HG02870 (cell line): ENCODE measurements at regions not wholly inside any gene's neighbourhood (a gene's known extent, or its start where the extent isn't known, plus 50 kb on each side); places are given as distances from the start of the nearest gene placed in this dataset.

ENCODE experiments used
- ATAC-seq: cut with Tn5 transposase; IDR thresholded peaks from one replicate; pipeline ENCODE4 v1.9.1; 2021; ENCODE audit warnings: mild to moderate bottlenecking, moderate library complexity; ENCODE audit not compliant: unreplicated experiment

DNA sequence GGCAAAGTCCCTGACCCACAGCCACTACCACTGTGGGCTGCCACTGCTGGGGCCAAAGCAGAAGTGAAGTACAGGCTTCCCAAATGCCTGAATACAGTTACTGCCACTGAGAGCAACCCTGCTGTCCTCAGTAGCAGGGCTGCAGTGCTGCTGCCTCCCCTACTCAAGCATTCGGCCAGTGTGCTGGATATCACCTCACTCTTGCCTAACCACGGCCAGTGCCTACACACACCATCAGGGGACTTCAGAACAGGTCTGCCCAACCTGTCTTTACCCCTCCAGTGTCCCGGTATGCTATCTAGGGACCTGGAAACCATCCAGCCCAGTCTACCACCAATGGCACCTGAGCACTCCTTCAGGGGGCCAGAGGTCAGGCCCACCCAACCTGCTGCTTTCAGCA, 261.5 kb upstream of the COL8A1 start:
- no peak for ATAC-seq

DNA sequence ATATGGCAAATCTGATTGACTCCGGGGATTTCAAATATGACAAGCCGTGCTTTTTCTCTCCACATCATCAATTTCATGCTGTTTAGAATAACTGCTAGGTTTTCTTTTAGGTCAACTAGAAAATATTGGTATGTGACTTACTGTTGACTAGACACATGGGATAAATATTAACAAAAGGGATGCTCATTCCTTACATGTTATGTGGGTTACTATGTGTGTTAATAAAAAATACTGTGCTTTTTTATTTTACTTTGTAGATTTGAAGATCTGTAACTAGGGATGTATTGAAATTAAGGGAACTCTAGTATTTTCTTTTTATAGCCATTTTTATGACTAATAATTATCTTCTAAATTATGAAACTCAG, 264.6 kb upstream of the COL8A1 start:
- ATAC-seq = no peak

DNA sequence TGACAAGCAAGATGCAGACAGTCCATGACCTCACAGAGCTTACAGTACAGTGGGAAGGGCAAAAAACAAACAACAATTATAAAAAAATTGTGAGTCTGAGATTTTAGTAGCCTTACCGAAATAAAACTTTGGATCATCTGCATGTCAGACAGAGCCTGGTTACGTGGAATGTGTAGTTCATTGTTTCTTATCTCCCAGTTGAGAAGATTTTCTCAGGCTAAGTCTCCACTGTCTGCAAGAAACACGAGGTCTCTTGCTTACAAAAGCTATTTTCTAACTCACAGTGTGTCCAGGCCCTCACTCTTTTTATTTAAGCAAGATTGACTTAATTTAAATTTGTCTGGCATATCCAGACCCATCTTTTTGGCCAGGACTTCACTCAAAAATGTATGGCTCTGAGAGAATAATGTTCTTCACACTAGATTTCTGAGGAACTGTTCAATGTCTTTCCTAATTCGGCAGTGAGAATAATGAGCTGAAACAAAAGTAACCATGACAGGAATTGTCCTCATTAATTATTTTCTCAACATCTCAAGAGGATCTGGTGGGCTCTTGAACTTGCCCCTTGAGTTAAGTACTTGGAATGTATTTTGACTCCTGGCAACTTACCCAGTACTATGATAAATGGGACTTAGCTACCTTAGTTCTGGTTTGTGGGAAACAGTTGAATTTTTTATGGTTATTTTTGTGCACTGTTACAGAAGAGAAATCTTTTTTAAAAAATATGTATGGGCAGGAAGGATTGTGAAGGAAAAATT, 265.1 kb upstream of the COL8A1 start:
- no peak for ATAC-seq

DNA sequence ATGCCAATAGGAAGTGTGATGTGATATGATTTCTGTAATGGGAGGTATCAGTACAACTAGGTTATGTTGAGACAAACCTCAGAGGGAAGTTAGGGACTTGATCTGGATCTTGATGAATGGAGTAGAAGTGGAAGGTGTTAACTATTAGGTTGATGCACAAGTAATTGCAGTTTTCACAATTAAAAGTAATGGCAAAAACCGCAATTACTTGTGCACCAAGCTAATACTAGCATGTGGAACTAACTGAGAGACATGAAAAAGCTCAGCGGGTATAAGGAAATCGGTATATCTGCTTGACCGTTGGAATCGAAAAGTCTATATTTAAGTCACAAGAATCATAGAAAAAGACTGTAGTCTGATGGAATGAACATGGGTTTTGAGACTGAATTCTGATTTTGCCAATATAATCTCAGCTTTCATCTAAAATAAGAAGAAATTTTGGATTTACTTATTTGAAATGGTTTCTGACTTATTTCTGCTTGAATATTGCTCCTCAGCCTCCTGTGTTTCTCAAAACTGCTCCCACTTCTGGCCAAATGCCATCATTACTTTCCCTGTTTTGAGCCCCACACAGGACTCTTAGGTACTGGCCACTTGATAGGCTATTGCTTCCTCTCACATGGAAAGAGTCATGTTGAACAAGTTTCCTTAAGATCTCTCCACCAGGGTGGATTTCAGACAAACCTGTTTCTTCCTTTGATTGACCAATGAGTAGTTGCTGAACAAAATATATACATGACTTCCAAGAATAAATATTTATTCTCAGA, 271.5 kb upstream of the COL8A1 start:
- ATAC-seq = no peak

DNA sequence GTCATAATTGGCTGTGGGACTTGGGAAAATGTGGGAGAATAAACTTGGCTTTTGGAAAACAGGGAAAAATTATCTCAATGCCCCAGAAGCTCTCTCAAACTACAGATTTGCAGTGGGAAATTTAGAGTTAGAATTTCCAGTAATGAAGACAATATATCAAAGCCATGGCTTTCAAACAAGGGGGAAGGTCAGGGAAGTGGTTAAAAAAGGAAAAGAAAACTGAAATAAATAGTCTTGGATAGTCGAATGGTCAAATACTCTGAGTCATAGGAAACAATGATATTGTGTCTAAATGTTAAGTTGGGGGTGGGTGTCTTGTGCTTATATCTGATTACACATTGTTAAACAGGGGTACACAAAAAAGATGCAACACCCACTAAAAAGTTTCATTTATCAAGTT, 272.4 kb upstream of the COL8A1 start:
- ATAC-seq = no peak

DNA sequence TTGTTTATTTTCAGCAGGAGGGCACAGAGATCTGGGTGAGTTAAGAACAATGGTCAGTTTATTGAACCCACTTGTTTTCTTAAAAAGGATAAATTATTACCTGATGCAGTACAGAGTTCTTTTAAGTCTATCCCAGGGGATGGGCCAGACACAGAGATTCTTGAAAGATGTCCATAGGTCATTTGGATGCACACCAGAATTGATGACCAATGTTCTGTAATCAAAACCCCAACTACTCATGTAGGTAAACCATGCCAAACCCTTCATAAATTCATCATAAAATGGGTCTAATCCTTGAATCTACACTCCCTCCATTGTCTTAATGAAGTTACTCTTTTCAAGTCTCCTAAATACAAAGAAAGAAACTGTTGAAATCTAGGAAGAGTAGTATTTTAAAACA, 273.0 kb upstream of the COL8A1 start:
- ATAC-seq = no peak

DNA sequence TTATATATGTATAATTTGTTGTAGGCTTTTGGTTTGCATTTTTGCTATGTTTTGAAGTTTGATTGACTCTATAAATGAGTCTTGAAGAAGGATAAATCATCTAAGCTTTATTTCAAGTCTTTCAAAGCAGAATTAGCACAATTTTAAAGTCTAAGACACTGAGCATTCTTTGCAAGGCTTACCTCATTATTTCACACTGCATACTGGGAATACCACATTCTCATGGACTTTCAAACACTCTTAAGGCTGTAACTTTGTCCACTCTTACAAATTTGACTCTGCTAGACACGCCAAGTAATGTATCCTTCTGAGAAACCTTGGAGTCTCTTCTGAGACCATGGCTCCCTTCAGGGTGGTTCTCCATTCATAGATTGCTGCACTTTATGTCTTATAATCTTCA, 281.3 kb upstream of the COL8A1 start:
- no peak for ATAC-seq

DNA sequence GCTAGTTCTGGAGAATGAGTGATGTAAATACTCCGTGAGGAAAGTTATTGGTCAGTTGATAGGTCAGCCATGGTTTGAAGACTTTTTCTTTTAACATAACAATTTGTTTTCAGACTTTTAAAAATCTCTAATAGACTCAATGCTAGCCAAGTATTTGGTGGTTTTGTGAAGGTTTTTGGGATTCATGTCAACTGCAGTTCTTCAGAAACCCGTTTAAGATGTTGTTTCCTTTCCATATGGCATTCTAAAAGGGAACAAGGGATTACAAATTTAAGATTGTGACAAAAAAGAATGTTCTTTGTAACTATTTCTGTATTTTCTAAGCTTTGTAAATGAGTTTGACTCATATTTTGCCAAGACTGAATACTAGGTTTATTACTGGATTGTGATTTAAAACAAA, 281.7 kb upstream of the COL8A1 start:
- ATAC-seq = no peak

DNA sequence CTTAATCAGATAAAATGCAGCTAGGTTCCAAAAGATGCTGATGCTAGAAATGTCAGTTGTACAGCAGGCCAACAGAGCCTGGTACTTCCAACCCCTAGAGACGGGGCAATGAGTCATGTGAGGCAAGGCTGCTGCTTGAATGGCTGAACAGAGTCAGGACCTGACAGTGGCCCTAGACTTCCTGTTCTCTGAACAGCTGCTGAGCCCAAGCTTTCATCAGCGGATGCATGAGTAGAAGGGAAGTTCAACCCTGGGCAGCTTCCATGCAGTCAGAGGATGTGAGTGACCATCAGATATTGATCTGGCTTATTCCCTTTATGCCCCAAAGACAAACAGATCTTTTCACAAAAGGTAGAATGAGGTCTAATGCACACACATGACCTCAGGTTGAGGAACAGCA, 282.9 kb upstream of the COL8A1 start:
- ATAC-seq = no peak

DNA sequence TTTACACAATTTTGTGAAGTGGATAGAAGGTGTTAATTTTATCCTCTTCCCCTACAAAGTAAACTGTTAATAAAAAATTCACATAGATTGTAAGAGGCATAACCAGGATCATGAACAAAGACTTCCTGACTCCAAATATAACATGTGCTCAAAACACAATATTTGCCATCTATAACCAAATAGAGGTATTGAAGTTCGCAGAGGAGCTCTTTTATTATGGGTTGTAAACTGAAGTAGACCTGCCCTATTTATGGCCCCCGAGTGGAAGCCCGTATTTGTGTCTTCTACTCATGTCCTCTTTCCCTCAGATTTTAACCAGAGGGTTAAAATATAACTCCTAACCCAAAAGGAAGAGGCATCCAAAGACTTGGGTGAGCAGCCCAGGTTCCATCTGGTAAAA, 285.6 kb upstream of the COL8A1 start:
- ATAC-seq = no peak

DNA sequence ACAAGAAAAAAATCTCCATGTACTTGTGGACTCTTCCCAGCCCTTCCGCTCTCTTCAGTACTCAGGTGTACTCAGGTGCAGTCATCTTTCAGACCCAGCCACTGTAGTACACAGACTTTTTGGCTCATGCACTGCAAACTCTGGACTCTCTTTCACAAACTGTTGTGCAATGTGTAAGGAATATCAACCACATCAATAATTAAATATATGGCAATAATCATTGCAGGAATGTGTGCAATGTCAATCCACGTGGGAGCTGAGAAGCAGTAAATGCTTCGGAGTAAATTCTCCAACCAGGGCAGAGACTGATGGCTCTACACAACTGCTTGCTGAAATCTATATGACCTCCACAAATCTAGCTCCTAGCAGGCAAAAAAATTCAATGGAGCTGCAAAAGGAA, 287.3 kb upstream of the COL8A1 start:
- ATAC-seq = no peak

DNA sequence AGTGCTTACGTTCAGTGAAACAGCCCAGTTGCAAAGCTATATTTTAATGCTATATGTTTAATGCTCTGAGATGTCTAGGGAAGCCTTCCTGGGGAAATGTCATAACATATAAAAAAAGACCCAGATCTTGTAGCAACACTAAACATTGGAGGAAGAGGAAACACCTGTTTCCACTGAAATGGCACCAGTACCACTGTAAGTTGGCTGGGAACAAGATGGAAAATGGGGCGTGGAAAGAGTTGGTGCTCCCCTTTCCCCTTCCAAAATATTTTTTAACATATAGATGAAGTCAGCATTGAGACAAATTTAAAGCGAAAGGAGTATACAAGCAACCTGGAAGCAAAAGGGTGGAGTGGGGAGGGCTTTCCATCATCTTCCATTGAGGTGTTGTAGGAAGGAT, 289.9 kb upstream of the COL8A1 start:
- no peak for ATAC-seq

DNA sequence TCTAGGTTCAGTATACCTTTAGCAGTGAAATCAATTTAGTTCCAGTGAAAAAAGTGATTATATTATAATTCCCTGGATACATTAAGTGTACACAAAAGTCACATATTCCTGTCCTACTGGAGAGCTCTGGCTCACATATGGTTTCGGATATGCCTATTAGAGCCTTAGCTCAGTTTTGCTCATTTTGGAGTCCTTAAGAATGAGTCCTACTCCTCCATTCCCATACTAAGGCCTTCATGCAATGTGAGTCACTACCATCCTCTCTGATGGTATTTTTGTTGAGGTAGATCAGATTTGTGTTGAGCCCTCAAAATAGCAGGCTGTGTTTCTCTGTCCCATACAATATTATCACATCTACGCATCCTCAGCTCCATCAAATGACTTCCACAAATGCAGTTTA, 294.2 kb upstream of the COL8A1 start:
- ATAC-seq = no peak

DNA sequence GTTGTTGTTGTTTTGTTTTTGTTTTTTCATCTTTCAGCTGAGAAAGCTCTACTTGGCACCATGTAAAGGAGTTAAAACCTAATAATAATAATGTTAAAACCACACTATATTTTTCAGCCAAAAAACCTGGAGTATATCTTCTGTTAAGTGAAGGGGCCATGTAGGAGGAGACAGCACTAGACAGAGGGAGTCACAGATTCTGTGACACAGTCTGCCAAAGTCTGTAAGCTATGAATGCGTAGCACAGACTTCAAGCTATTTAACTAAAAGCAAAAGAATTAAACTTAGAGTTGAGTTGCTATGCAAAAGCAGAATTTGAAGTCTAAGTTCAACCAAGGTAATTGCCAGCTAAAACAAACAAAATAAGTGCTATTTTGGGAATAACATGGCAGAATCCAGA, 296.0 kb upstream of the COL8A1 start:
- ATAC-seq = no peak

DNA sequence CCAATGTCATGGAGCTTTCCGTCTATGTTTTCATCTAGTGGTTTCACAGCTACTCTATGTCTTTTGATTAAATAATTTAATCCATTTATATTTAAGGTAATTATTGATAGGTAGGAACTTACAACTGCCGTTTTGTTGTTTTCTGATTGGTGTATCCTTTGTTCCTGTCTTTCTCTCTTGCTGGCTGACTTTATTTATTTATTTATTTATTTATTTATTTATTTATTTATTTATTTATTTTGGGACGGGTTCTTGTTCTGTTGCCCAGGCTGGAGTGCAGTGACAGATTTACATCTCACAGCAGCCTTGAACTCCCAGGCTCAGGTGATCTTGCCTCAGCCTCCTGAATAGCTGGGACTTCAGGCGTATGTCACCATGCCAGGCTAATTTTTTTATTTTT, 299.2 kb upstream of the COL8A1 start:
- no peak for ATAC-seq

DNA sequence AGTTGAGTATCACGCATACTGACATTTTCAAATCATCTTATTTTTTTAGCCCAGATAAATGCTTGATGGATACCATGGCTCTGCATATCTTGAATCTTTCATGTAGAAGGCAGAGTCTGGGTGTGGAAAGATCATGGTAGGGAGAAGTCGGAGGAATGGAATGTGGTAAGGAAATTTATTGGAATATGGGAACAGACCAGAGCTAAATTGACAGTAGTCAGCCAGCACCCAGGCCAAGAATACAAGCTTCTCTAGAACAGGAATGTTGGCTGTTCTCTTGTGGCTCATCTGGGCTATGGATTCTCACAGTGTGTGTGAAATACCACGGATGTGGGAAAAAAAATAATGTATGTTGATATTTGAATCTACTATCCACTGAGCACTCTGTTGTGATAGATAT, 305.7 kb upstream of the COL8A1 start:
- ATAC-seq = no peak

DNA sequence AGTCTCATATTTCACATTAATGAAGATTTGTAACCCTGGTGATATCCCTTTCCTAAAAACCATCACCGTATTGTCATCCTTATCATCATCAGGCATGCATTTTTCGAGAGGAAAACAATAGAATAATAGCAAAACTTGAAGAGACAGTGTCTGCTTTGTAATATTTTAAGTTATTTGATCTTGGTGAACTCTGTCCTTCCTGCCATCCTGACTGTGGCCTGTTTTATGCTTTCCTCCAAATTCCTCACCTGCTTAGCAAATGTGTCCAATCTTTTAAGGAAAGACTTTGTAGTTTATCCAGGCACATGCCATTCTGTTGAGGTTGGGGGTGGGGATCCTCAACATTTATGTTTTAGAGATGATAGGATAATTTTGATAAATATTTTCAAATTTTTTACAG, 306.1 kb upstream of the COL8A1 start:
- no peak for ATAC-seq

DNA sequence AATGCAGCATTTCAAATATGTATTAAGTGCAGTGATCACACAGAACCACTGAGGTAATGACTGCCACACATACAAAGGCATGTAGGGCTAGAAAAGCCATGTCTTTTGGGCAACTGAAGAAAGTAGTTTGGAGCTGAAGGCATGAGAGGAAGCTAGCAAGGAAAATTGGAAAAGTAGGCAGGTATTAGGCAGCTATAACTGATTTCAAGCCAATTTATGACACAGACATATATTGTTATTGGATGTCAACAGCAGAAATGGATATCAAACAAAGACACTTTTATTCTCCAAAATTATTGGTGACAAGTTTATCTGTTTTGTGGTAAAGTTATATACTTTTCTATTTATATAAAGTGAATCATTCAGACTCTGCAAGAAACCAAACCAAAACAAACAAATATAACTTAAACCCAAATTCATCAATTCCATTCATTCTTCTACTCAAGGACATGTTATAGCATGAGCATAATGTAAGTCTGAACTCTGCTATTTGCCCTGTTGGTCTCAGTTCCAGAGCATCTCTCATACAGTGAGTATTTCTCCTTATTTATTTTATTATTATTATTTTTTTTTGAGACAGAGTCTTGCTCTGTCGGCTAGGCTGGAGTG, 307.4 kb upstream of the COL8A1 start:
- no peak for ATAC-seq

DNA sequence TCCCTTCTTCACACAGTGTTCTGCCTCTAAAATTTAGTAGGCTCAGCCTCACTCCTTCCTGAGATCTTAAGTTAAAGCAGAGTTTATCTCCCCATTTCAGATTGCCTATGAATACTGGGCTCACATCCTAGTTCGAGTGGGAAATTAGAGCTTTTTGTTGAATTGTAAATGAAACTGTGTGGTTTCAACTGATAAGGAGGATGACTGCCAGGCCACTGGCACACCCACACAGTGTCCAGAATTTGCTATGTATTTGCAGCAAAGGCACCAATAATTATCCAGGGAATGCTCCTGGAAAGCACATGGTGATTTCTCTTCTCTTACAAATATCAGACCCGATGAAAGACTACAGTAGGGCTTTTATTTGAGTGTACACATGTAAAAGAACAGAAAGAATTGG, 308.1 kb upstream of the COL8A1 start:
- ATAC-seq = no peak

DNA sequence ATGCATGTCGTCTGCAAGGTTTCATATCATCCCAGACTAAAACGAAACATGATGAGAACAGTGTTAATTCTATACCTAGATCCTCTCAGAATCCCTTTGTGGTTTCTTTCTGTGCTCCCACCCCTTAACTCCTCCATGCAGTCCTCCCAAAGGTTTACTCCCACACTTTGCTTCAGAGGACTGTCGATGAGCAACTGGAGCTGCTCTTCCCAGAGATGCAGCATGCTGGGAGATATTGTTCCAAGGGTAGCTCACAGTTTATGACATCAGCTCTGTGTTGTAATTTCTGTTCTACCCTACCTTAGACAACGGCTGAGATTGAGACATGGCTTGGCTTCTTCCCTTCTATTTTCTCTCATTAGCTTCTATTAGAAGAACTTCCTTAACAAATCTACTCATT, 313.0 kb upstream of the COL8A1 start:
- no peak for ATAC-seq

DNA sequence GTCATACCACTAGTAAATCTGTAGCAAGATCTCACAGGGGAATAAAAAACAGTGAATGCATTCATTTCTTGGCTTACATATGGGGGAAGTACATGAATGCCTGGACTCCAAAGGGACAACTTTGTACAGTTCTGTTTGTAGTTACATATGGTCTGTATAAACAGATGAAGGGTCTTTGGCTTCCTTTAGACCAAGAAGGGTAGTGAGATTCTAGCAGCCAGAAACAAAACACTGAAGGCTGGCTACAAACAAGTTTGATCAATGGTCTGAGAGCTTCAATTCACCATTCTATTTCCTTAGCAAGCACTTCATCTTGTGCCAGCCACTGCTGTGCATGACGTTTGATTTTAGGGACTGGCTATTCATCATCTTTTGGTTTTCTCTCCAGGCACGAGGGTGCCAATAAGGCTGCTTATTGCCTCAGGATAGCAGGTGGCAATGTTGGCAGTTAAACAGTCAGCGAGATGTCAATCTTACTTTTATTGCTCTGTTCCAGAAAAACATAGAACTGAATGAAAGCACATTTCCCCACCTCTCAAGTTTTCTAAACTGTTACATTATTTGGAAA, 313.7 kb upstream of the COL8A1 start:
- no peak for ATAC-seq

DNA sequence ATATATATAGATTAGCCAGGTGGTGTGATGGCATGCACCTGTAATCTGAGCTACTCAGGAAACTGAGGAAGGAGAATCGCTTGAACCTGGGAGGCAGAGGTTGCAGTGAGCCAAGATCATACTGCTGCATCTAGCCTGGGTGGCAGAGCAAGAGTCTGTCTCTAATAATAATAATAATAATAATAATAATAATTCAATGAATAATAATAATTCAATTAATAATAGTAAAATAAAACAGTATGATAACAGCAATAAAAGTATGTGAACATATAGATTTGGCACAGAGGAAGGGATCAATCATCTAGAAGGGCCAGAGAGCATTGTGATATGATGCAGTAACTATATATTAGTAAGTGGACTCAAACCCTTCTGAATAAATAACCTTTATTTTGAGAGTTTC, 314.5 kb upstream of the COL8A1 start:
- ATAC-seq = no peak
